ENCODE measurements at regions not wholly inside any gene's neighbourhood (a gene's known extent, or its start where the extent isn't known, plus 50 kb on each side); places are given as distances from the start of the nearest gene placed in this dataset.
"Not testable (repeated sequence)": the region's sequence is repeated elsewhere in the genome, so short reads cannot be mapped to it uniquely, and the experiment has no call there.

GRCh38 chr6:90905351-90905750, 318.5 kb upstream of the MAP3K7 start:
- no peaks in the 10 kb centered on the region for H3K9me3 Mint-ChIP-seq
- DNase-seq (no peak), ATAC-seq (no peak)
- no peak overlapping the region for H3K27ac Mint-ChIP-seq
- H3K4me1 Mint-ChIP-seq: no peaks in the 10 kb centered on the region
- H3K27me3 Mint-ChIP-seq: peaks cover 10% of the 10 kb centered on the region
- no peak overlapping the region for H3K4me3 Mint-ChIP-seq

GRCh38 chr6:90900034-90900433, 313.2 kb upstream of the MAP3K7 start:
- Mint-ChIP-seq H3K4me1 (no peaks in the 10 kb centered on the region), H3K27ac (no peak overlapping the region), H3K4me3 (no peak overlapping the region), H3K9me3 (no peaks in the 10 kb centered on the region), H3K27me3 (peaks cover 6% of the 10 kb centered on the region)
- ATAC-seq: no peak
- no peak for DNase-seq

GRCh38 chr6:90898763-90899162, 311.9 kb upstream of the MAP3K7 start:
- Mint-ChIP-seq H3K27ac (no peak overlapping the region), H3K27me3 (peaks cover 13% of the 10 kb centered on the region), H3K4me3 (no peak overlapping the region), H3K4me1 (no peaks in the 10 kb centered on the region), H3K9me3 (no peaks in the 10 kb centered on the region)
- DNase-seq (no peak), ATAC-seq (no peak)

- H3K4me3 Mint-ChIP-seq: no peak overlapping the region
- no peak for DNase-seq
- no peak overlapping the region for H3K27ac Mint-ChIP-seq
- H3K4me1 Mint-ChIP-seq: no peaks in the 10 kb centered on the region
- no peaks in the 10 kb centered on the region for H3K9me3 Mint-ChIP-seq
- H3K27me3 Mint-ChIP-seq: peaks cover 13% of the 10 kb centered on the region
- ATAC-seq: no peak
Observed at GRCh38 chr6:90896075-90896547, 309.2 kb upstream of the MAP3K7 start.

GRCh38 chr6:90895299-90896074, 308.6 kb upstream of the MAP3K7 start:
- no peak overlapping the region for H3K27ac Mint-ChIP-seq
- no peaks in the 10 kb centered on the region for H3K9me3 Mint-ChIP-seq
- peaks cover 13% of the 10 kb centered on the region for H3K27me3 Mint-ChIP-seq
- ATAC-seq: no peak
- no peak overlapping the region for H3K4me3 Mint-ChIP-seq
- no peak for DNase-seq
- H3K4me1 Mint-ChIP-seq: no peaks in the 10 kb centered on the region

GRCh38 chr6:90894285-90895130, 307.6 kb upstream of the MAP3K7 start:
- peaks cover 13% of the 10 kb centered on the region for H3K27me3 Mint-ChIP-seq
- no peak overlapping the region for H3K4me3 Mint-ChIP-seq
- H3K4me1 Mint-ChIP-seq: no peaks in the 10 kb centered on the region
- H3K9me3 Mint-ChIP-seq: no peaks in the 10 kb centered on the region
- H3K27ac Mint-ChIP-seq: no peak overlapping the region
- no peak for DNase-seq
- ATAC-seq: no peak

GRCh38 chr6:90893400-90893799, 306.5 kb upstream of the MAP3K7 start:
- no peak for ATAC-seq
- no peak overlapping the region for H3K27ac Mint-ChIP-seq
- DNase-seq: no peak
- H3K4me1 Mint-ChIP-seq: no peaks in the 10 kb centered on the region
- peaks cover 13% of the 10 kb centered on the region for H3K27me3 Mint-ChIP-seq
- no peak overlapping the region for H3K4me3 Mint-ChIP-seq
- H3K9me3 Mint-ChIP-seq: no peaks in the 10 kb centered on the region

GRCh38 chr6:90892271-90892670, 305.4 kb upstream of the MAP3K7 start:
- ATAC-seq (no peak), DNase-seq (no peak)
- Mint-ChIP-seq H3K27ac (no peak overlapping the region), H3K4me3 (no peak overlapping the region), H3K4me1 (no peaks in the 10 kb centered on the region), H3K27me3 (peaks cover 13% of the 10 kb centered on the region), H3K9me3 (no peaks in the 10 kb centered on the region)

GRCh38 chr6:90891355-90891754, 304.5 kb upstream of the MAP3K7 start:
- Mint-ChIP-seq H3K4me1 (no peaks in the 10 kb centered on the region), H3K9me3 (no peaks in the 10 kb centered on the region), H3K27me3 (peaks cover 13% of the 10 kb centered on the region), H3K4me3 (no peak overlapping the region), H3K27ac (no peak overlapping the region)
- no peak for DNase-seq
- no peak for ATAC-seq

- Mint-ChIP-seq H3K27ac (peak overlapping the region in 1 of 2 donors; percentile 19), H3K4me3 (no peak overlapping the region), H3K4me1 (no peaks in the 10 kb centered on the region), H3K9me3 (peaks cover 0 to 3% of the 10 kb centered on the region in 2 donors), H3K27me3 (peaks cover 18% of the 10 kb centered on the region)
- ATAC-seq (no peak), DNase-seq (no peak)
Observed at GRCh38 chr6:90890683-90891330, 303.9 kb upstream of the MAP3K7 start.

GRCh38 chr6:90887764-90888163, 300.9 kb upstream of the MAP3K7 start:
- Mint-ChIP-seq H3K4me3 (no peak overlapping the region), H3K4me1 (no peaks in the 10 kb centered on the region), H3K27me3 (peaks cover 8% of the 10 kb centered on the region), H3K27ac (no peak overlapping the region), H3K9me3 (peaks cover 2 to 22% of the 10 kb centered on the region in 2 donors)
- ATAC-seq: no peak
- no peak for DNase-seq

- no peak for DNase-seq
- no peak for ATAC-seq
- H3K27me3 Mint-ChIP-seq: peaks cover 8% of the 10 kb centered on the region
- peaks cover 8 to 30% of the 10 kb centered on the region in 2 donors for H3K9me3 Mint-ChIP-seq
- peak overlapping the region in 1 of 2 donors; percentile 17 for H3K27ac Mint-ChIP-seq
- H3K4me1 Mint-ChIP-seq: no peaks in the 10 kb centered on the region
- no peak overlapping the region for H3K4me3 Mint-ChIP-seq
Observed at GRCh38 chr6:90885611-90886056, 298.8 kb upstream of the MAP3K7 start.

- H3K27me3 Mint-ChIP-seq, DNase-seq, ATAC-seq, H3K4me1 Mint-ChIP-seq, H3K27ac Mint-ChIP-seq, H3K4me3 Mint-ChIP-seq: not testable (repeated sequence)
- peaks cover 8 to 30% of the 10 kb centered on the region in 2 donors for H3K9me3 Mint-ChIP-seq
Observed at GRCh38 chr6:90885137-90885536, 298.3 kb upstream of the MAP3K7 start.

- DNase-seq (no peak), ATAC-seq (no peak)
- Mint-ChIP-seq H3K27me3 (peaks cover 30% of the 10 kb centered on the region), H3K4me3 (no peak overlapping the region), H3K4me1 (no peaks in the 10 kb centered on the region), H3K27ac (no peak overlapping the region), H3K9me3 (peaks cover 5 to 6% of the 10 kb centered on the region in 2 donors)
Observed at GRCh38 chr6:90877616-90878015, 290.7 kb upstream of the MAP3K7 start.

- DNase-seq (no peak), ATAC-seq (no peak)
- no peak overlapping the region for H3K4me3 Mint-ChIP-seq
- H3K9me3 Mint-ChIP-seq: no peaks in the 10 kb centered on the region
- H3K27me3 Mint-ChIP-seq: peaks cover 40% of the 10 kb centered on the region
- H3K27ac Mint-ChIP-seq: no peak overlapping the region
- H3K4me1 Mint-ChIP-seq: no peaks in the 10 kb centered on the region
Observed at GRCh38 chr6:90874931-90875330, 288.1 kb upstream of the MAP3K7 start.

All from stimulated activated naive CD8-positive, alpha-beta T cell treated with anti-CD3 and anti-CD28 coated beads, Interleukin-15, amount 100 ng/mL, for 72 hours (primary cell).